COLO668 (cell line): ENCODE measurements at regions not wholly inside any gene's neighbourhood (a gene's known extent, or its start where the extent isn't known, plus 50 kb on each side); places are given as distances from the start of the nearest gene placed in this dataset.

Experiments
- DNase-seq: peaks from one replicate; lab custom pipeline; 2025; ENCODE audit not compliant: unreplicated experiment; lab: John Stamatoyannopoulos, UW

GRCh38 chr2:157179324-157180105, 78.0 kb upstream of the GALNT5 start:
- DNase-seq = no peak

- no peak for DNase-seq
These were observed 77.1 kb upstream of the GALNT5 start for GRCh38 chr2:157180359-157180758.

GRCh38 chr2:157181234-157181633, 76.3 kb upstream of the GALNT5 start:
- DNase-seq = no peak

GRCh38 chr2:157182204-157182709, 75.2 kb upstream of the GALNT5 start:
- no peak for DNase-seq

- DNase-seq = peak; percentile 5
These were observed 74.6 kb upstream of the GALNT5 start for GRCh38 chr2:157182834-157183396.

GRCh38 chr2:157184161-157184895, 73.2 kb upstream of the GALNT5 start:
- no peak for DNase-seq

GRCh38 chr2:157185476-157186227, 71.9 kb upstream of the GALNT5 start:
- DNase-seq = no peak

GRCh38 chr2:157190151-157190550, 67.4 kb upstream of the GALNT5 start:
- no peak for DNase-seq

GRCh38 chr2:157191186-157191585, 66.3 kb upstream of the GALNT5 start:
- no peak for DNase-seq

- no peak for DNase-seq
These were observed 64.8 kb upstream of the GALNT5 start for GRCh38 chr2:157192445-157193423.

- DNase-seq = no peak
These were observed 64.0 kb upstream of the GALNT5 start for GRCh38 chr2:157193461-157193860.

GRCh38 chr2:157194097-157194688, 63.3 kb upstream of the GALNT5 start:
- peak; percentile 17 for DNase-seq

GRCh38 chr2:157194844-157195243, 62.7 kb upstream of the GALNT5 start:
- no peak for DNase-seq

- DNase-seq = no peak
These were observed 60.5 kb upstream of the GALNT5 start for GRCh38 chr2:157196956-157197355.

- no peak for DNase-seq
These were observed 59.7 kb upstream of the GALNT5 start for GRCh38 chr2:157197848-157198247.

GRCh38 chr2:157203651-157204050, 53.9 kb upstream of the GALNT5 start:
- DNase-seq = no peak

GRCh38 chr2:157204401-157204800, 53.1 kb upstream of the GALNT5 start:
- no peak for DNase-seq

GRCh38 chr2:157206916-157207315, 50.6 kb upstream of the GALNT5 start:
- DNase-seq = no peak
